ENCODE measurements at regions not wholly inside any gene's neighbourhood (a gene's known extent, or its start where the extent isn't known, plus 50 kb on each side); places are given as distances from the start of the nearest gene placed in this dataset.

- H3K4me1 ChIP-seq: no peaks in the 10 kb centered on the region
- H3K4me3 ChIP-seq: no peak overlapping the region
- no peak overlapping the region for H3K27ac ChIP-seq
- TF ChIP-seq CTCF (IDR thresholded peaks at IDR 0.05): no peak
- intact Hi-C loops (cut with DNase I; ENCODE audit: low total_unique reads): no loop called here
- peaks cover 0 to 7% of the 10 kb centered on the region in 2 donors for H3K27me3 ChIP-seq
- H3K9me3 ChIP-seq: no peaks in the 10 kb centered on the region
- no peaks in the 10 kb centered on the region for H3K36me3 ChIP-seq
- DNase-seq: no peak
These were observed 479.8 kb downstream of the PREX1 start for GRCh38 chr20:48348022-48348421.

GRCh38 chr20:48342822-48343513 lies 484.8 kb downstream of the PREX1 start:
- Histone ChIP-seq H3K27me3 (peaks cover 0 to 19% of the 10 kb centered on the region in 2 donors), H3K4me1 (peaks cover 0 to 3% (median 2%) of the 10 kb centered on the region in 4 donors), H3K27ac (no peak overlapping the region), H3K9me3 (no peaks in the 10 kb centered on the region), H3K36me3 (no peaks in the 10 kb centered on the region), H3K4me3 (no peak overlapping the region)
- no peak for DNase-seq
- intact Hi-C loops (cut with DNase I; ENCODE audit: low total_unique reads): no loop called here
- no peak for TF ChIP-seq CTCF (IDR thresholded peaks at IDR 0.05)

- no peaks in the 10 kb centered on the region for H3K9me3 ChIP-seq
- H3K27ac ChIP-seq: no peak overlapping the region
- H3K36me3 ChIP-seq: no peaks in the 10 kb centered on the region
- no peak overlapping the region for H3K4me3 ChIP-seq
- peaks cover 0 to 3% (median 2%) of the 10 kb centered on the region in 4 donors for H3K4me1 ChIP-seq
- intact Hi-C loops (cut with DNase I; ENCODE audit: low total_unique reads): no loop called here
- H3K27me3 ChIP-seq: peaks cover 0 to 25% of the 10 kb centered on the region in 2 donors
- no peak for TF ChIP-seq CTCF (IDR thresholded peaks at IDR 0.05)
- no peak for DNase-seq
These were observed 486.9 kb downstream of the PREX1 start for GRCh38 chr20:48340883-48341281.

GRCh38 chr20:48339986-48340882 lies 487.6 kb downstream of the PREX1 start:
- H3K9me3 ChIP-seq: no peaks in the 10 kb centered on the region
- no peak overlapping the region for H3K4me3 ChIP-seq
- DNase-seq: no peak
- no peaks in the 10 kb centered on the region for H3K36me3 ChIP-seq
- H3K27ac ChIP-seq: no peak overlapping the region
- H3K4me1 ChIP-seq: peaks cover 0 to 3% (median 2%) of the 10 kb centered on the region in 4 donors
- no peak for TF ChIP-seq CTCF (IDR thresholded peaks at IDR 0.05)
- intact Hi-C loops (cut with DNase I; ENCODE audit: low total_unique reads): no loop called here
- peaks cover 0 to 25% of the 10 kb centered on the region in 2 donors for H3K27me3 ChIP-seq

GRCh38 chr20:48339190-48339985 lies 488.4 kb downstream of the PREX1 start:
- H3K27me3 ChIP-seq: peaks cover 0 to 25% of the 10 kb centered on the region in 2 donors
- no peak overlapping the region for H3K4me3 ChIP-seq
- intact Hi-C loops (cut with DNase I; ENCODE audit: low total_unique reads): no loop called here
- H3K4me1 ChIP-seq: peaks cover 0 to 3% (median 2%) of the 10 kb centered on the region in 4 donors
- no peak overlapping the region for H3K27ac ChIP-seq
- DNase-seq: no peak
- no peak for TF ChIP-seq CTCF (IDR thresholded peaks at IDR 0.05)
- no peaks in the 10 kb centered on the region for H3K9me3 ChIP-seq
- no peaks in the 10 kb centered on the region for H3K36me3 ChIP-seq
